Upper lobe of right lung (tissue), 1 donor: ENCODE measurements at regions not wholly inside any gene's neighbourhood (a gene's known extent, or its start where the extent isn't known, plus 50 kb on each side); places are given as distances from the start of the nearest gene placed in this dataset.

Experiments used
- ATAC-seq: fragments of 200-7000 bp; cut with Tn5 transposase; one replicate; pipeline ENCODE4 v1.9.1; 2020; ENCODE audit warnings: mild to moderate bottlenecking, moderate library complexity
- DNase-seq: peaks from one replicate; pipeline ENCODE4 v3.0.0-alpha.2; 2020
- H3K27ac ChIP-seq: fragments of 200-600 bp; one replicate; pipeline ENCODE4 v1.8.0; 2022
- H3K27me3 ChIP-seq: fragments of 200-600 bp; one replicate; pipeline ENCODE4 v1.8.0; 2022; ENCODE audit warnings: mild to moderate bottlenecking
- H3K36me3 ChIP-seq: fragments of 200-600 bp; one replicate; pipeline ENCODE4 v1.8.0; 2022
- H3K4me1 ChIP-seq: fragments of 200-600 bp; one replicate; pipeline ENCODE4 v1.8.0; 2022
- H3K4me3 ChIP-seq: fragments of 200-600 bp; one replicate; pipeline ENCODE4 v1.8.0; 2022; ENCODE audit warnings: mild to moderate bottlenecking
- H3K9me3 ChIP-seq: fragments of 200-600 bp; one replicate; pipeline ENCODE4 v1.8.0; 2022
- CTCF ChIP-seq: fragments of 200-600 bp; IDR thresholded peaks from one replicate; pipeline ENCODE4 v1.8.0; 2022; ENCODE audit warnings: antibody characterized with exemption
- intact Hi-C: fragments of 100-400 bp; cut with DNase I; formaldehyde crosslinking; loops from one replicate; pipeline ENCODE4 v1.11.0; 2022
- donor health status: DM: no; HTN: yes; CAD: no; lungs with severe emphysema.

GRCh38 chr4:108371282-108371681 lies 202.6 kb upstream of the LEF1 start:
- Histone ChIP-seq H3K36me3 (no peaks in the 10 kb centered on the region), H3K4me1 (no peaks in the 10 kb centered on the region), H3K27ac (no peak overlapping the region), H3K27me3 (peaks cover 4% of the 10 kb centered on the region), H3K4me3 (no peak overlapping the region), H3K9me3 (no peaks in the 10 kb centered on the region)
- DNase-seq (no peak), ATAC-seq (no peak)
- no peak for TF ChIP-seq CTCF
- intact Hi-C loops, result no loop called here

DNA sequence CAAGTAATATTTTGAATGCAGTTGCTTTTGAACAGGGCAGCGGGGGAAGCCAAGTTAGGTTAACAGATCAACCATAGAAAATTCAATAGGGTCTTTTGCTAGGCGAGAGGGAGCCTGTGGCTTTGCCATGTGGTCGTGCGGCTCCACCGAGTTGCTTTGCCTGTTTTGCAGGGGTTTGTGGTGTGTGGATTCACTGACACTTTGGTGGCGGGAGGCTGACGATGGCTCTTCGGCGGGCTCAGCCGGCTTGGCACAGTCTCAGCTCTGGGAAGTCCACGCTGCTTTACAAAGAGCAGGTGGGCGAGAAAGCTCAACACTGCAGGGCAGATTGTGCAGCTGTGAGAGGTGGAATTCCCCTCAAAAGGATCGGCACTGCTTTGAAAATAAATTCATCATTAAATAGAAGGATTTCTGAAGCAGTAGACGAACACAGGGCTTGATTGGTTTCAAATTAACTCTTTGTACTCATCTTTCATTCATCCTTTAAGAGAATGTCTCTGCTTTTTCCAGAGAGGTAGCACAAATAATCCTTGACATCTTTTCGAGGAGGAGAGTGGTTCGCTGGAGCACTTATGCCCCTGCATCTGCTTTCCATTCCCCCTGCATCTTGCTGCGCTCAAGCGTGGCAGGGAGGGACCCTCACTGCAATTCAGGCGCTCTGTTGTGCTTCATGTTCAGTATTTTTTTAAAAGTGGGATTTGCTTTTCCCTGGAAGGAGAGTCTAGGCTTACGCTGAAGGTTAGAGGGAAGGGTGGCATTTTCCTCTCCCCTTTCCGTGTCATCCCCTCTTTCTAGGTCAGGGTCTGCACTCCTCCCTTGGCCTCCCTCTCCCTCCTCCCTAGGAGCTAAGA lies 201.8 kb upstream of the LEF1 start:
- no peak for ATAC-seq
- H3K9me3 ChIP-seq, result no peaks in the 10 kb centered on the region

DNA sequence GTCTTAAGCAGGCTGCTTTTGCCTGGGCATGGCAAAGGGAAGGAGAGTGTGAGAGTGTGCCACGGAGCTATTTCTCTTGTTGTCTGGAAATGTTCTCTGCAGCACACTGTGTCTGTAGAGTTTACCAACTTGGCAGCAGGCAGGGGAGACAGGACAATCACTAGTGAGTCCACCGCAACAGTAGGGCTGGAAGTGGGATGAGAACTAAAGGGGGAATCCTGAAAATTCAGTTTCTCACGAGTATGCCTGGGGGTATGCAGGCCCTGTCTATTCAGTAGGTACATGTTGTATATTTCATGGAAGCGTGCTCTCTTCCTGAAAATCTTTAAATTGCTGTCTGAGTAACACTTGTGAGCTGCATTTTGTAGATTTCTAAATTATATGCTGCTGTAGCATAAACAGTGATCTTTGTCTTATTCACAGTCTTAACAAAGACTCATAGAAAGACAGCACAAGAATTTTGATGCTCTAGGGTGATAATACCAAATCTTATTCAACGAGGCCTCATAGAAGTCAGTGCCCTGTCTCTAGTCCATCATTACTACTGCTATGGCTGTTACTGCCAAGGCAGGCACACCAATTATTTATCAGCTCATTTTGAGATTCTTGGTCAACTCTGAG lies 200.4 kb upstream of the LEF1 start:
- TF ChIP-seq CTCF, result no peak
- DNase-seq (no peak), ATAC-seq (no peak)
- intact Hi-C loops, result no loop called here
- Histone ChIP-seq H3K36me3 (no peaks in the 10 kb centered on the region), H3K4me1 (no peaks in the 10 kb centered on the region), H3K9me3 (no peaks in the 10 kb centered on the region), H3K4me3 (no peak overlapping the region), H3K27me3 (peaks cover 4% of the 10 kb centered on the region), H3K27ac (no peak overlapping the region)

More for the DNA sequence above, 201.8 kb upstream of the LEF1 start:
- Histone ChIP-seq H3K4me3 (no peak overlapping the region), H3K4me1 (no peaks in the 10 kb centered on the region), H3K27me3 (peaks cover 4% of the 10 kb centered on the region), H3K27ac (no peak overlapping the region), H3K36me3 (no peaks in the 10 kb centered on the region)
- intact Hi-C loops, result no loop called here
- no peak for DNase-seq
- no peak for TF ChIP-seq CTCF

DNA sequence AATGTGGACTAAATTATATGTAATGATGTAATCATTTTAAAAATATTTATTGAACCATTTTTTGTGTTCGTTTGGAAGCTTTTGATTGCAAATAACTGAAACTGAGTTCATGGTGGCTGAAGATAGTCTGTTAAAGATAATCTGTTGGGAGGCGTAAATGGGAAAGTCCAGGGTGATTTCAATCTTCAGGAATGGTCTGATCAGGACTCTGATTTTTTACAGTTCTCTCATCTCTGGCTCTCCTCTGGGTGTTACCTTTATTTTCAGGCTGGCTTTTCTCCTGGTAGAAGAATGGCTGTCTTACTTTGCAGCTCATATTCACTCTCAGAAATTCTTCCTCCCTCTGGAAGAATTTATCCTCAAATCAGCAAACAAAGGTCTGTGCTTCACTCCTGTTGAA lies 199.0 kb upstream of the LEF1 start:
- Histone ChIP-seq H3K27ac (no peak overlapping the region), H3K4me3 (no peak overlapping the region), H3K4me1 (no peaks in the 10 kb centered on the region), H3K27me3 (peaks cover 4% of the 10 kb centered on the region), H3K36me3 (no peaks in the 10 kb centered on the region), H3K9me3 (no peaks in the 10 kb centered on the region)
- TF ChIP-seq CTCF, result no peak
- no peak for DNase-seq
- no peak for ATAC-seq
- intact Hi-C loops, result no loop called here

DNA sequence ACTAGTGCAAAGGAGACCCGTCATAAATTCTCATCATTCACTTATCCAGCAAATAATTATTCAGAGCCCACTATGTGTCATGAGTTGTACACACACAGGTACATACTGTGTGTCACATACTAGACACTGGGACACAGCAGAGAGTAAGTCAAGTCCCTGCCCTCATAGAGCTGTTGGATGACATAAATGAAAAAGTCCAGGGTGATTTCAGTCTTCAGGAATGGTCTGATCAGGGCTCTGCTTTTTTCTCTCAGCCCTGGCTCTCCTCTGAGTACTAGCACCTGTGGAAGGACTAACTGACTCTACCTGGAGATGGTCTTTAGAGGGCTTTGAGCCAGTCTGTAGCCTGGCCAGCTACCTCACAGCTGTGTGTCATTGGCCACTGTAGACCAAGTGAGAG lies 198.0 kb upstream of the LEF1 start:
- no peak for DNase-seq
- no peaks in the 10 kb centered on the region for H3K36me3 ChIP-seq
- no peak for ATAC-seq
- intact Hi-C loops, result no loop called here
- TF ChIP-seq CTCF, result no peak
- peaks cover 4% of the 10 kb centered on the region for H3K27me3 ChIP-seq
- no peak overlapping the region for H3K27ac ChIP-seq
- H3K4me1 ChIP-seq, result no peaks in the 10 kb centered on the region
- H3K4me3 ChIP-seq, result no peak overlapping the region
- no peaks in the 10 kb centered on the region for H3K9me3 ChIP-seq
